ENCODE measurements at regions not wholly inside any gene's neighbourhood (a gene's known extent, or its start where the extent isn't known, plus 50 kb on each side); places are given as distances from the start of the nearest gene placed in this dataset.
A peak's percentile ranks its signal among the peaks of the same experiment; 100 is the strongest.

DNA sequence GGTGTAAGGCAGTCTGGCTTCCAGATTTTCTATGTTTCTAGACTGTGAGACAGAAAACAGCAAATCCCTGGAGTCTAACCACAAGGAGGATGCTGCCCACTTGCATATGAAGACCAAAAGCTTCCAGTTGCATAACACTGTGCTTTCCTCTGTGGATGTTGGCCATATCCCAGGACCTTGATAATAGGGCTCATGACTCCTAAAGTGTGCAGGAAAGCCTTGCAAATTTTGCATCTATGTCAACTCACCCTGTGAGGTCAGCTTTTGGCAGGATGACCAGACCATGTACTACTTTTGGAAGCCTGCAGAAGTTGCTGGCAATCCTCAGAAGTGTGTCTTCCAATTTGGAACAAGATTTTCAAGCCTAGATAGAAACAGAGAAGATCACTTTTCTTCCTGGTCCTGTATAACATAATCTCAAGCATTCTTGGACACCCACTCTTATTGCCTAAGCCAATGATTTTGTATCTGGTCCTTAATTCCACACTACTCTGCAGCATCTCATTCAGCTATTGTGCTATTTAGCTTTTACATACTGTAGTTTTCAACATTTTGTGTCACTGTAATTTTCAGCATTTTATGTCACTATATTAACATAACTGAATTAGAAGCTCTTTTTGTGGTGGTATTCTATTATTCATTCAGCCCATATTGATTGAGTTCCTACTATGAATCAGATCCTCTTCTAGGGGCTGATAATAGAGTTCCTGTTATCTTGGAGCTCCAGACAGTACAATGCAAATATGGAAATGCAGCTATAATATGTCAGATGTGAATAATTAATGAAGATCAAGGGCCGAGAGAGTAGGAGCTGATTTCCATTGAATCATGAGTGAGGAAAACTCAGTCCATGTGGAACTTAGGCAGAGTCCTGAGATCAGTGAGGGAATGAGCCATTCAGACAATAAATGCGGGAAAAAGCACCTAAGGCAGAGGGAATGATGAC lies 85.3 kb upstream of the RAB27B start:
- Mint-ChIP-seq H3K9me3 (peaks cover 4% of the 10 kb centered on the region; the same call in 1 of the 2 replicates), H3K27ac (no peak overlapping the region), H3K27me3 (ENCODE audit: insufficient read depth) (no peaks in the 10 kb centered on the region; the same call in 1 of the 2 replicates), H3K4me1 (ENCODE audit: low read depth) (peaks cover 57% of the 10 kb centered on the region), H3K4me3 (no peak overlapping the region), H3K36me3 (ENCODE audit: low read depth) (peaks cover 5% of the 10 kb centered on the region; the same call in 1 of the 2 replicates)
- peak; percentile 86 for DNase-seq
- TF ChIP-seq, protein P1, sequence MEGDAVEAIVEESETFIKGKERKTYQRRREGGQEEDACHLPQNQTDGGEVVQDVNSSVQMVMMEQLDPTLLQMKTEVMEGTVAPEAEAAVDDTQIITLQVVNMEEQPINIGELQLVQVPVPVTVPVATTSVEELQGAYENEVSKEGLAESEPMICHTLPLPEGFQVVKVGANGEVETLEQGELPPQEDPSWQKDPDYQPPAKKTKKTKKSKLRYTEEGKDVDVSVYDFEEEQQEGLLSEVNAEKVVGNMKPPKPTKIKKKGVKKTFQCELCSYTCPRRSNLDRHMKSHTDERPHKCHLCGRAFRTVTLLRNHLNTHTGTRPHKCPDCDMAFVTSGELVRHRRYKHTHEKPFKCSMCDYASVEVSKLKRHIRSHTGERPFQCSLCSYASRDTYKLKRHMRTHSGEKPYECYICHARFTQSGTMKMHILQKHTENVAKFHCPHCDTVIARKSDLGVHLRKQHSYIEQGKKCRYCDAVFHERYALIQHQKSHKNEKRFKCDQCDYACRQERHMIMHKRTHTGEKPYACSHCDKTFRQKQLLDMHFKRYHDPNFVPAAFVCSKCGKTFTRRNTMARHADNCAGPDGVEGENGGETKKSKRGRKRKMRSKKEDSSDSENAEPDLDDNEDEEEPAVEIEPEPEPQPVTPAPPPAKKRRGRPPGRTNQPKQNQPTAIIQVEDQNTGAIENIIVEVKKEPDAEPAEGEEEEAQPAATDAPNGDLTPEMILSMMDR (IDR thresholded peaks at IDR 0.05): no peak

DNA sequence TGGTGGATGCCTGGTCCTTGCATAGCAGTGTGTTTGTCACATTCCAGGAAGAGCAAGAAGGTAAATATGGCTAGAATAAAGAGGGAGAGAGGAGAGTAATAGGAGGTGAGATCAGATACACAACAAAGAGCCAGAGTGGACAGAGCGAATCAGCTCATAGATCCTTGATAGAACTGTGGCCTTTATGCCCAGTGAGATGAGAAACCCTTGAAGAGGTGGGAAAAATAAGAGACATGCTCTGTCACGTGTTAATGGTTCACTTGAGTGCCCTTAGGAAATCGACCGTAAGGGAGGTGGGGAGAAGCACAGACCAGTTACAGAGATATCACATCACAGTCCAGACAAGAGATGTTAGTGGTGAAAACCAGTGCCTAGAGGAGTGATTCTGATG lies 84.7 kb upstream of the RAB27B start:
- Mint-ChIP-seq H3K4me1 (ENCODE audit: low read depth) (peaks cover 51% of the 10 kb centered on the region), H3K27ac (no peak overlapping the region), H3K9me3 (no peaks in the 10 kb centered on the region), H3K4me3 (no peak overlapping the region), H3K36me3 (ENCODE audit: low read depth) (peaks cover under 1% of the 10 kb centered on the region; the same call in 1 of the 2 replicates), H3K27me3 (ENCODE audit: insufficient read depth) (no peaks in the 10 kb centered on the region; the same call in 1 of the 2 replicates)
- no peak for DNase-seq
- TF ChIP-seq, protein P1 (IDR thresholded peaks at IDR 0.05): no peak

DNA sequence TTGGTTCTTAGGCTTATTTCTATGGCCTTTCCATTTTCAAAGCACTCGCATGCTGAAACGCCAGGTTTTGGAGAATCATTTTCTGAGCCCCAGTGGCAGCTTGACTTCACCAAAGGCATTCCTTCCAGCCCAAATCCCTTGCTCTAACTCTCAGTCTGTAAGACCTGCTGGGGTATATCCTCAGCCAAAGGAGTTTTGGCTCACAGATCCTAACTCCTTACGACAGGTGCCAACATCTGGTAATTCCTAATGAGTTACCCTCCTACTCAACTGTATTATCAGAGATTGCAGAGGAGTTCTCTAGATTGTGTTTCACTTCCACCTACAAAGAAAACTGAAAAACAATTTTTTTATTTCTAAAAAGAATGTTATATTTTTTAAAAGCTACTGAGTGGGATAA lies 79.0 kb upstream of the RAB27B start:
- no peaks in the 10 kb centered on the region for H3K36me3 Mint-ChIP-seq (ENCODE audit: low read depth)
- TF ChIP-seq, protein P1 (IDR thresholded peaks at IDR 0.05): no peak
- peaks cover 7% of the 10 kb centered on the region; the same call in 1 of the 2 replicates for H3K4me1 Mint-ChIP-seq (ENCODE audit: low read depth)

DNA sequence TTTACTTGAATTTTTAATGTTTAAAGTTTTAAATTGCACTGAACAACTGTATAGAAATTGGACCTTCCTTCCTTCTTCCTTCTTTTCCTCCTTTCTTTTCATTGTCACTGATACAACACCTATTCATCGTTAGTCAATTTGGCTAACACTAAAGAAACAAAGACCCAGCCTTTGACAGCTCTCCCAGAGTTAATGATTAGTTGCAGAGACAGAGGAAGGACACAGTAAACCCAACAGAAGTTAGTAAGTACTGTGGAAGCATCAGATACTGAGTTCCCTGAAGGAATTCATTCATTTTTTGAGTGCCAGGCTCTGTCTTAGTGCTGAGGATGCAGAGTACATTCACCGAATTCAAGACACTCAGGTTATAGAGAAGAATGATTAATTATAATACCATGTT lies 77.9 kb upstream of the RAB27B start:
- Mint-ChIP-seq H3K9me3 (no peaks in the 10 kb centered on the region), H3K27ac (no peak overlapping the region), H3K4me3 (no peak overlapping the region), H3K27me3 (ENCODE audit: insufficient read depth) (peaks cover 12% of the 10 kb centered on the region), H3K36me3 (ENCODE audit: low read depth) (no peaks in the 10 kb centered on the region), H3K4me1 (ENCODE audit: low read depth) (peaks cover 7% of the 10 kb centered on the region; the same call in 1 of the 2 replicates)
- DNase-seq: no peak
- TF ChIP-seq, protein P1 (IDR thresholded peaks at IDR 0.05): no peak

More for the DNA sequence above, 79.0 kb upstream of the RAB27B start:
- Mint-ChIP-seq H3K4me3 (no peak overlapping the region), H3K27me3 (ENCODE audit: insufficient read depth) (peaks cover 12% of the 10 kb centered on the region), H3K9me3 (no peaks in the 10 kb centered on the region), H3K27ac (no peak overlapping the region)
- no peak for DNase-seq

DNA sequence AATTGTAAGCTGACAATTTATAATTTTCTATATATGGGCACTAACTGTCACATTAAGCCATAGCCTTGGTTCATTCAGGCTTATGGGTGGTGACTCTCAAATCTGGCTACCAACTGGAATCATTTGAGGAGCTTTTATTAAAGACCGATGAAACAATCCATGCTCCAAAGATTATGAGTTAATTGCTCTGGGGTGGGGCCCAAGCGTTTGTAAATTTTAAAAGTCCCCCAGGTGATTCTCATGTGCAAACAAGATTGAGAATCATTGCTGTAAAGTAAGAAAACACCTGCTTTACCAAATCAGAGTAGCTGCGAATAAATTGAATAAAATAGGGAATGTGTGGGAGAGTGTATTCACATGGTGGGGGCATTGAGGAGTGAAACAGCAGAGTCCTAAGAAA lies 76.1 kb upstream of the RAB27B start:
- Mint-ChIP-seq H3K36me3 (ENCODE audit: low read depth) (no peaks in the 10 kb centered on the region), H3K9me3 (no peaks in the 10 kb centered on the region), H3K27ac (no peak overlapping the region), H3K27me3 (ENCODE audit: insufficient read depth) (peaks cover 12% of the 10 kb centered on the region), H3K4me3 (no peak overlapping the region), H3K4me1 (ENCODE audit: low read depth) (peaks cover 7% of the 10 kb centered on the region; the same call in 1 of the 2 replicates)
- DNase-seq: no peak
- TF ChIP-seq, protein P1 (IDR thresholded peaks at IDR 0.05): no peak

All from HFFc6 (cell line).